ENCODE measurements at regions not wholly inside any gene's neighbourhood (a gene's known extent, or its start where the extent isn't known, plus 50 kb on each side); places are given as distances from the start of the nearest gene placed in this dataset.
"Not testable (repeated sequence)": the region's sequence is repeated elsewhere in the genome, so short reads cannot be mapped to it uniquely, and the experiment has no call there.

DNA sequence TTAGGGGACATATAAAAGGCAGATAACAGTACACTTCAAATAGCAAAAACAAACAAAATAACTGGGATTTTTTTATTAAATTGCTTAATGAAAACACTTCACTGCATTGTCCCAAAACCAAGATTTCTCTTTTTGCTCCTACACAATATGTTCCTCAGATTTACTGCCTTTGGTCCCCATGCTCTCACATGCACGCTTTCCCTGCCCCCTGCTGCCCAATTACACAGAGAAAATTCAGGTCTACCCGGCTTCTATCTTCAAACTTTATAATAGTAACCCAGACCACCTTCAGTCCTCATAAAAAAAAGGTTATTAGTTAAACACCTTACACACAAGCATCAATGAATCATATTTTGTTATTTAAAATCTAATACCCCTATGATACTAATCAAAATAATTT, 673.8 kb upstream of the HS3ST5 start:
- DNase-seq = no peak

DNA sequence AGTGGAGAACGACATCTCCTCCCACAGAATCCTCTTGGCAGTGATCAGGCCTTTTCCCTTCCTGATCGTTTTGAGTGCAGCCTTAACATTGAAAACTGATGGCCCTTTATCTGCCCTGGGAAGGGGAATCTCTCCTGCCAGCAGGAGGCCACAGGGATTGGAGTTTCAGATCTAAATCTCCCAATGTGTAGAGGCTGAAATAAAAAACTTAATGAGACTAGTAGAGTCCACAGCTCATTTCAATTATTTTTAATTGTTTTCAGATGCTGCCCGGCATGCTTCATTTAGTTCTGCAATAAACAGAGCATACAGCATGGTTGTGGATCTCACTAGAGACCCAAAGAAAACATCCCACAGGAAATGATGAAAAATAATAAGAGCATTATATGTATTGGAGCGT, 662.2 kb upstream of the HS3ST5 start:
- DNase-seq = no peak

DNA sequence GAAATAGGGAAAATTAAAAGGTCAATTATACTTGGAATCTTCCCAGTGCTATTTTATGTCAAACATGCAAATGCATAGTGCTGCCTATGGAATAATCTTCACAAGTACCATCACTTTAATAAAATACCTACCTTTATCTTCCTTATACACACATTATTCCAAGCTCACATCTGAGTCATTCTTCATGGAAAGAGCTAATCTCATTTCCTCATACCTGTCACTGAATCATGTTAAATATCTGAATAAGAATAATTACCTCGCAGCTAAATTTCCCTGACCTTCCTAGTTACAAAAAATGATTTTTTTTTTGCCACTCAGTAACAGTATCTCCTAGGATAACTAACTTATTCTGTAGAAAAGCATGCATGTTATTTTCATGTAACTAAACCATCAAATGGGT, 661.4 kb upstream of the HS3ST5 start:
- DNase-seq = no peak

DNA sequence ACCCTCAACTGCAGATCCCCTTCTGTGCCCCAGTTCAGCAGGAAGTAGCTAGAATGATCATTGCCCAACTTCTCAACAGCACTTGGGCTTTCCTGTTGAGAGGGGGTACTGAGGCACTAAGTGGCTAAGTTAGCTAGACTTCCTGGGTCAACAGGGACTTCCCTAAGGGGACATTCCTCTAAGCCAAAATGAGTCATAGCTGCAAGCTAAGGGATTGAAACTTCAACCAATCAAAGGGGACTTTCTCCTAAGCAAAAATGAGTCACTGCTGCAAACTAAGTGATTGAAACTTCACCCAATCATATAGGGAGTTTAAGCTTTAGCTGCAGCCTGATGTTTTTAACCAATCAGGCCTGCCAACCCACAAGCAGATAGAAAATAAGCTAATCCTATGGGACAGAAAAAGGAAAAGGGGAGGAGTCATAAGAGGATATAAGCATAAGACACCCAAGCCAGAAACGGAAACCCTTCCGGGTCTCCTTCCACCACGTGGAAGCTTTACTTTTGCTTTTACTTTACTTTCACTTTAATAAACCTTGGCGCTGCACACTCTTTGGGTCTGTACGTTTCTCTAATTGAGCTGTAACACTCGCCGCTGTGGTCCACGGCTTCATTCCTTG, 659.0 kb upstream of the HS3ST5 start:
- no peak for DNase-seq

DNA sequence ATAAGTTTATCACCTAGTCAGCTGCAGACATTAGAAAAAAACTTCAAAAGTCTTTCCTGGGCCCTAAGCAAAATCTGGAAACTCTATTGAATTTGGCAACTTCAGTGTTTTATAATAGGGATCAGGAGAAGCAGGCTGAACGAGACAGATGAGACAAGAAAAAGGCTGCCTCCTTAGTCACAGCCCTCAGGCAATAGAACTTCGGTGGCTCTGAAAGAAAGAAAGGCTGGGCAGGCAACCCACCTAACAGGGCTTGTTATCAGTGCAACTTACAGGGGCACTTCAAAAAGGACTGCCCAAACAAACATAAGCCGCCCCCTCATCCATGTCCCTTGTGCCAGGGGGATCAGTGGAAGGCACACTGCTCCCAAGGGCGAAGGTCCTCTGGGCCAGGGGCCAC, 657.9 kb upstream of the HS3ST5 start:
- no peak for DNase-seq

DNA sequence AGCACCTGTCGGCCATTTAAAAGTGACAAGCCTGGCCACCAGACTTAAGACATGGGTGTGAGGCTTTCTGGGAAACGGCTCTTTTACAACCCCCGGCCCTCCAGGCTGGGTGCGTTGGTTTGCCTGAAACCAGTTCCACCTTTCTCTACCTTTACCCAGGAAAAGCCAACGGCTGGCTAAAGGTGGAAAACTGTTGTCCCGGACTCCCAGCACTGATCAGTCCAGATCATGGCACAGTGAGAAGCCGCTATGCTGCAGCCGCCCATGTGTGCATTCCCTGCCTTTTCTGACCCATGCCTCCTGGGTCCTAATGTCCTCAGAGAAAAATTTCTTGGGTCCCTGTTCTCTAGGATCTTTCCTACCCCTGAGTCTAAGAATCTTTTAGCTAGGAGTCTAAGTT, 655.7 kb upstream of the HS3ST5 start:
- no peak for DNase-seq

DNA sequence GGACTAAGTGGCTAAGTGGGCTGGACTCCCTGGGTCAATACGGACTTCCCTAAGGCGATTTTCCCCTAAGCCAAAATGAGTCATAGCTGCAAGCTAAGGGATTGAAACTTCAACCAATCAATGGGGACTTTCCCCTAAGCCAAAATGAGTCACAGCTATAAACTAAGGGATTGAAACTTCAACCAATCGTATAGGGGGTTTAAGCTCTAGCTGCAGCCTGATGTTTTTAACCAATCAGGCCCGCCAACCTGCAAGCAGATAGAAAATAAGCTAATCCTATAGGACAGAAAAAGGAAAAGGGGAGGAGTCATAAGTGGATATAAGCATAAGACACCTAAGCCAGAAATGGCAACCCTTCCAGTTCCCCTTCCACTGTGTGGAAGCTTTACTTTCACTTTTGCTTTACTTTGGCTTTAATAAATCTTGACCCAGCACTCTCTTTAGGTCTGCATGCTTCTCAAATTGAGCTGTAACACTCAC, 655.0 kb upstream of the HS3ST5 start:
- no peak for DNase-seq

DNA sequence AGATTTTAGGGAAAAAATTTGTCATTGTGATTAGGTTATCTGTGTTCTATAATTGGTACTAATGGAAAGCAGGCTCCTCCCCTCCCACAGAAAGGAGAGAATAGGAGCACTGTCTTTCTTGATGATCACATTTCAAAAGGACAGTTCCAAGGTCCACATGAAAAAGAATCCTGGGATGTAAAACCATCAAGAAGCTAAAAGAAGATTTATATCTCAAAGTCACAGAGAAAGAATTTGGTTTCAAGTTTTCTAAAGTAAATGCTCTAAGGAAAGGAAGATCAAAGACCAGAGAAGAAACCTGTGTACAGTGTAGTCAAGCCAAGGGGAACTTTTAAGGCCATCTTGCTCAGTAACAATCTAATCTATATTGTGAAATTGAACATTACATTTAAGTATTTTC, 652.7 kb upstream of the HS3ST5 start:
- no peak for DNase-seq

DNA sequence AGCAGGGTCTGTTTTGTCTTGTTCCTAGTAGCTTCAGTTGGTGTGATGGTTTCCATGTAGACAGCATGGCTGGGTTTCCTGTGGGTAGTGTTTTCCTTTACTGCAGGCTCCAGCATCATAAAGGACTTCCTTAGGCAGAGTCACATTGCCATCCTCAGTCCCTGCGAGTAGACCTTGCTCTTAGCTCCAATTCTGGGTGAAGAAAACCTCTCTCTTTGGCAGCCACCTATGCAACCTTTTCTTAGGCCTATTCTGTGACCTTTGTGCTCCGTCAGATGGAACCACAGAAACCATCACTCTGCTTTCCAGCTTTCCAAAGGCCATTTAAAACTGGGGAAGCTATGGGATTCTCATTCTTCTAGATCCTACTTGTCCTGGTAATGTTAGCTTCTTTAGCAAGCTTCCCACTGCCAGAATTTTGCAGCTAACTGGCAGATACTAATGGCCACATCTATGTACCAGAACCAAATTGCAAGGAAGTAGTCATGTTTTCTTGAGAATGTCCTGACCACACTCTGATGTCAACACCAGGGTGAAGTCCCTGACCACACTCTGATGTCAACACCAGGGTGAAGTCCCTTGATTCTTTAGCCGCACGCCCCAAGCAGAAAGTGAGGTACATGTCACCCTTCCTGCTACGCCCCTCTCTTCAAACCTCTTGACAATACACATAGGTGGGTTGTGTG, 646.6 kb upstream of the HS3ST5 start:
- no peak for DNase-seq

DNA sequence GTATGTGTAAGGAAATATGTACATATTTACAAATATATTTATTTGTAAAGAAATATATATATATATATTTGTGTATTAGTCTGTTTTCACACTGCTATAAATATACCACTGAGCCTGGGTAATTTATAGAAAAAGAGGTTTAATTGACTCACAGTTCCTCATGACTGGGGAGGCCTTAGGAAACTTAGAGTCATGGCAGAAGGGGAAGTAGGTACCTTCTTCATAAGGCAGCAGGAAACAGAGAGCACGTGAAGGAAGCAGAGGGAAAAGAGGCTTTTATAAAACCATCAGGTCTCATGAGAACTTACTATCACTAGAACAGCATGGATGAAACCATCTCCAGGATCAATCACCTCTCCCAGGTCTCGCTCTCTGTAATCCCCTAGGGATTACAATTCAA, 644.5 kb upstream of the HS3ST5 start:
- no peak for DNase-seq

DNA sequence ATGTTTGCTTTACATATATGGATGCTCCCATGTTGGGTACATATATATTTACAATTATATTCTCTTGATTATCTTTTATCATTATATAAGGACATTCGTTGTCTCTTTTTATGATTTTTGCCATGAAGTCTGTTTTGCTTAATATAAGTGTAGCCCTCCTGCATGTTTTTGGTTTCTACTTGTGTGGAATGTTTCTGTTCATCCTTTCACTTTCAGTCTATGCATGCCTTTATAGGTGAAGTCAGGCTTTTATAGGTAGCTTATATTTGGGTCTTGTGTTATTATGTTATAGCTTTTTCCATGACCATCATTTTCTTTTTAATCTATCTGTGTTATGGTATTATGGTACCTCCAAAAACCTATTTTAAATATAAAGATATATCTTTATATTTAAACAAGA, 612.5 kb upstream of the HS3ST5 start:
- no peak for DNase-seq

DNA sequence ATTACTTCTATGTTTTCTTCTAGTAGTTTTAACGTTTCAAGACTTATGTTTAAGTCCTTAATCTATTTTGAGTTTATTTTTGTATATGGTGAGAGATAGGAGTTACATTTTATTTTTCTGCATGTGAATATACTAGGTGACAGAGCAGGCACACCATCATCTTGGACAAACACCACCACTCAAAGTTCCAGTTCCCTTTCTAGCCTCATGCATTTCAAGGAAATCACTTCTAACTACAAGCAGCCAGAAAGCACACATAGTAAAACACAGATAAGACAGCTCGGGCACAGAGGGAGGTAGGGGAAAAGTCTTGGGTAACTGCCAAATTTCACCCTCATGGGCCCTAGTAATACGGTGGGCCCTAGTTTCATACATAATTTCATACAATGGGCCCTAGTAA, 609.4 kb upstream of the HS3ST5 start:
- no peak for DNase-seq

DNA sequence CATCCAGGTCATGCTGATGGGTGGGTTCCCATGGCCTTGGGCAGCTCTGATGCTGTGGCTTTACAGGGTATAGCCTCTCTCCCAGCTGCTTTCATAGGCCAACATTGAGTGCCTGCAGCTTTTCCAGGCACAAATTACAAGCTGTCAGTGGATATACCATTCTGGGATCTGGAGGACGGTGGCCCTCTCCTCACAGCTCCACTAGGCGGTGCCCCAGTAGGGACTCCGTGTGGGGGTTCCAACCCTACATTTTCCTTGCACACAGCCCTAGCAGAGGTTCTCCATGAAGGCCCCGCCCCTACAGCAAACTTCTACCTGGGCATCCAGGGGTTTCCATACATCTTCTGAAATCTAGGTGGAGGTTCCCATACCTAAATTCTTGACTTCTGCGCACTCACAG, 602.6 kb upstream of the HS3ST5 start:
- no peak for DNase-seq

DNA sequence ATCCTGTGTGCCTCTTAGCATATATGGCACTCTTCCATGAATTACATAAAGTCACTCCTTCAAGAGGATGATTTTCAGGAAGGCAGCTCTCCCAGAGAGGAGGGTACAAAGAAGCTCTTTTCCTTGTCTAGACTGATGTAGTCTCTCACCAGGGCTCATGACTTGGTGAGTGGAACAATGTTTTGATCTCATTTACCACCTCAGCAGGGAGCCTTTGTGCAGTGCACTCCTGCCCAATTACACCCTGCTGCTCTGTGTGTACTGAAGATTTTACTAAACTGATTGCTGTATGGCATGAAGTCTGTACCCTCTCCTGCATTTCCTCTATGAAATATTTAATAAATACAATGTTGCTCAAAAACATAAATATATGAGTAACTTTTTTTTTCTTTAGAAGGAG, 598.3 kb upstream of the HS3ST5 start:
- no peak for DNase-seq

DNA sequence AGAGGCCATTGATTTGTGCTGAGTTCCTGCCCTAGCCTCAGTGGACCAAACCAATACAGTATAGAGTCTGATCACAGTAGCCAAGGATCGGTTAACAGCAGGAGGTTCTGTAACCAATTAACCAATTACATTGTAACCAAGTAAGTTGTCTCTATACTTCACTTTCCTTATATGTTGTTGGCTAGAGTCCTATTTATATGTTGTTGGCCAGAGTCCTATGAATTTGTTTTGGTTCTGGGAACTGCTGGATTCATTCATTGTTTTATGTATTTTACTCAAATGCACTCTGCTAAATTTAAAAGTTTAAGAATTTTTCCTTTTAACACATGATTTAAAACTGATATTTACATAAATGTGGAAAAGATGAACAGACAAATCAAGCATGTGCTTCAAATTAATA, 597.4 kb upstream of the HS3ST5 start:
- DNase-seq = no peak

DNA sequence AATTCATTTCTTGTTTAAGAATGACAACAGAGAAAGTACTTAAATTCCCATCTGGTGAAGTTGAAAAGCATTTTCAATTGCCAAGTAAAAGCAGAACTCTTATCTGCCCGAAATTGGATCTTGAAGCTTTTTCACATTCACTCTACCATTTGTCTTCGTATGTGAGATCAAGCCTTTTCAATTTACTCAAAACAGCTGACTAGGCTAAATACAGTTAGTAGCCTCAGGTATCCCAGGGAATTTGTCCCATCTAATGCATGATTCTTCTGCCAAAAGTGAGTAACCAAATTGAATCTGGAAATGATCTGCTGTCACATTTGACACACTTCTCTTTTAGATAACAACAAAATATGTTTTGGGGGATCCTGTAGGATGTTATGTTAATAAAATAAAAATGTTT, 596.8 kb upstream of the HS3ST5 start:
- no peak for DNase-seq

DNA sequence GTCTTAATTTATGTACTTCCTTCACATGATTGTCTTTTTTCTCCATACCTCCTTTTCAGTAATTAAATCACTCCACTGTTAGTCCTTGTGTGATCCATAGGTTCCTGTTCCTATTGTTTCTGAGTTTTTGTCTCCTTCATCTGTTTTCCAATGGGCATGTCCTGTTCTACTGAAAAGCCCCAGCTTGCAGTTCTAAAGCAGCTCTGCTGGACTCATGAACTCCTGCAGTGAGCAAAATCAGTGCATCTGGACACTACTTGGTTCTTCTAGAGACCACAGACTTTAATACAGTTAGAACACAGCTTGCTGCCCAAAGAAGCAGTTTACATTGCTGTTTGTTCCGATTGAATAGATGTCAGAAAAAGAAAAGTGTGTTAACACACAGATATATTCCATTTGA, 593.3 kb upstream of the HS3ST5 start:
- DNase-seq = no peak

DNA sequence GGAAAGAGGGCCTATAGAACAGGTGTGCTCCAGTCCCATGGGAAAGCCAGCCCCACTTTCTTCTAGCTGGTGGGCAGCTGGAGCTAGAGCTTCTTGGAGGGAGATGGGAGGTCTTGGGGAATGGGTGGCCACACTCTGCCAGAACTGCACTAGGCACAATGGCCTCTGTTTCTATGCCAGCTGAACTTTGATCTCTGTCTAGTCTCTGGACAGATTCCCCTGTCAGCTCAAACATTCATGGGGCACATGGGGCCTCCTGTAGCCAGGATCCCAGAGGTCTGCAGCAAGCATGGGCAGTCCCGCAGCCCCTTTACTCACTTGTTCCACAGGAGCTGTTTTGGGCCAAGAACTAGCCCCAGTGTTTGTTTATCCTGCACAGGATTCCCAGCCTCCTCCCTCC, 591.3 kb upstream of the HS3ST5 start:
- DNase-seq = no peak

DNA sequence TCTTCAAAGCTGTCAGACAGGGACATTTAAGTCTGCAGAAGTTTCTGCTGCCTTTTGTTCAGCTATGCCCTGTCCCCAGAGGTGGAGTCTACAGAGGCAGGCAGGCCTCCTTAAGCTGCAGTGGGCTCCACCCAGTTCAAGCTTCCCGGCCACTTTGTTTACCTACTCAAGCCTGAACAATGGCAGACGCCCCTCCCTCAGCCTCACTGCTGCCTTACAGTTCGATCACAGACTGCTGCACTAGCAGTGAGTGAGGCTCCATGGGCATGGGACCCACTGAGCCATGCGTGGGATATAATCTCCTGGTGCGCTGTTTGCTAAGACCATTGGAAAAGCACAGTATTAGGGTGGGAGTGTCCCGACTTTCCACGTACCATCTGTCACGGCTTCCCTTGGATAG, 585.9 kb upstream of the HS3ST5 start:
- DNase-seq = not testable (repeated sequence)

DNA sequence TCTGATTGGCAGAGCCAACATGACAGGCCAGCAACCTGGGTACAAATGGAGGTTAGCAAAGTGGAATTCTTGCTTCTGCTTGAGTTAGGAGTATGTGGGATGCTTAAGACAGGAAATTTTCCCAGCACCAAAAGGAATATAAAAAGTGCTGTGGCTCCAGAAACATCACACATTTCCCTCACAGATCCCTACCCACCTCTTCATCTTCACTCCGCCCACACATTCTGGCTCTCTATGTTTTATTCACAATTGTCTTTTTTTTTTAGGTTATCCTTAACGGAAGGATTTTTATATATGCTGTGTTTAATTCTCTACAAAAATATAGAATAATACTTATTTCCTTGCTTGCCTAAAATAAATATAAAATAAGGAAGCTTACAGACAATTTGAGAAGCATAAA, 563.3 kb upstream of the HS3ST5 start:
- no peak for DNase-seq

DNA sequence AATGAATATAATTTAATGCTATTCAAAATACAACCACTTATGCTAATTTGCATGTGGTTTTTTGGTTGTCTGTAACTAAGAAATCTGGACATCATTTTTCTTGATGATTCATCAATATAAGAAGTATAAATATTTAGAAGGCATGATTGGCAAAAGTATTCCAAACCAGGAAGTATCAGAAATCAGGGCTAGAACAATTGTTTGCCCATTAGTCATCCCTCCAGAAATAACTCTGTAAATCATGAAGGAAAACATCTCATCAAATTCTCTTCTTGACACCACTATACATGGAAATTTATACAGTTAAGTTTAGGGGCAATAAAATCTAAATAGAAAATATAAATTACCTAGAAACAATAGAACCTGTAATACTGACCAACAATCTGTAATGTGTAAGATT, 554.7 kb upstream of the HS3ST5 start:
- no peak for DNase-seq

DNA sequence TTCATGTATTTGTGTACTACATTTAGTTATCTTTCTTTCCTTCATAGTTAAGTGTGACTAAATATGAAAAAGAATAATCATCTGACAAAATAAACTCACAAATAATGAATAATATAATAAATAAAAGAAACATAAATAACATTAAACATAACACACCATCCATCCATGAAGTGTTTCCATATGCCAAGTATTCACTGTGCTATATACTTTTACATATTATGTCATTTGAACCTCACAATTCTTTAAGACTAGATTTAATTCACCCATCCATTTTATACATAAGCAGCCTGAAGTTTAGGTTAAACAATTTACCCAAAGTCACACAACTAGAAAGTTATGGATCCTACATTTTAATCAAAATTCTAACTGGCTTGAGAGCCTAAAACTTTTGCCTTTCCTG, 549.4 kb upstream of the HS3ST5 start:
- DNase-seq = no peak

DNA sequence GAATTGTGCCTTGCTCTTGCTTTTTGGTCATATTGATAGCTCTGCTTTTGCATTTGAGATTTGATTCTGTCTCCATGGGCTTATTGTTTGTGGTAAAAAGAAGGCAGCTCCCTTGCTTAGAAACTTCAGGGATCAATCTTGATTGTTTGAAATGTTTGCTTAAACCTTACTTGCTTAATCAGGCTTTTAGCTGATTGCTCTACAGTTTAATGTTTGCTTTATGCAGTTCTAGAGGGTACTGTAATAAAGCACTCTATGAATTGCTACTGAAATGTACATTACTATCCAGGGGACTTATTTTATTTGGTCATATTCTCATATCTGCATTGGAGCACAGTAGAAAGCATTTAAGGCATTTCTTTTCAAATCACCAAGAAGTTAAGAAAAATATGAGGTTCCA, 545.4 kb upstream of the HS3ST5 start:
- DNase-seq = no peak

DNA sequence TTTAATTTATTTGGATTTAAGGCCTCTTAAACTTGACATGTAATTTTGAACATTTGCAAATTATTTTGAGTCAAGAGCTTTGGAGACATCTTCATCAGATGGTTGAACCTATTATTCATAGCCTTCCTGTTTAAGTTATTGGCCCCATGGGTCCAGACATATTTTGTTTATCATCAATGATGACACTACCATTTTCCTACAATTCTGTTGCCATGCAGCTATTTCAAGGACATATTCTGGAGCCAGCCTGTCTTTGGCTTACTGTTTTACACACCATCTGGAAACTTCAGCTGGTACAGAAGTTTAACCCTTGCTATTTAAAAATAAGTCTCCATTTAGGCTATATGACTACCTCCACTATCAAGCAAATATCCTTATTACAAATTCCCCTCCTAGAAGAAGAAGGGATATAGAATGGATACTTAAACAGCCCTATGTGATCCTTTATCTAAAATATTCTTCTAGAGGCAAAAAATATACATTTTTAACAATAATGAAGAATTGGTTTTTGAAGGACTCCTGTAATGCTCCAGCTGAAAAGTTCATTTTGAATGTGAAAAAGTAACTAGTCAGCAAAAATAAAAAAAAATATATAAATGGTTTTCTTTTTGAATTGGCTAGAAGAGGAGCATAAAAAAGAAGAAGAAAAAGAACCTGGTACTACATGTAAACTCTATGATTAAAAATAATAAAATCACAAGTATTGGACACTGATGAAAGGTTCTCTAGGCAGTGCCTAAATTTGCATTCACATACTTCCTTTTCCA, 544.0 kb upstream of the HS3ST5 start:
- DNase-seq = no peak

Measured in SHP77 (cell line).